RKO (cell line): ENCODE measurements at regions not wholly inside any gene's neighbourhood (a gene's known extent, or its start where the extent isn't known, plus 50 kb on each side); places are given as distances from the start of the nearest gene placed in this dataset.
A peak's percentile ranks its signal among the peaks of the same experiment; 100 is the strongest.

Source experiments
- DNase-seq: peaks from one replicate; pipeline ENCODE4 v3.0.0-alpha.2; 2016; ENCODE audit warnings: low spot score

GRCh38 chr13:72166102-72166650, 299.2 kb upstream of the DACH1 start:
- DNase-seq, result no peak

DNA sequence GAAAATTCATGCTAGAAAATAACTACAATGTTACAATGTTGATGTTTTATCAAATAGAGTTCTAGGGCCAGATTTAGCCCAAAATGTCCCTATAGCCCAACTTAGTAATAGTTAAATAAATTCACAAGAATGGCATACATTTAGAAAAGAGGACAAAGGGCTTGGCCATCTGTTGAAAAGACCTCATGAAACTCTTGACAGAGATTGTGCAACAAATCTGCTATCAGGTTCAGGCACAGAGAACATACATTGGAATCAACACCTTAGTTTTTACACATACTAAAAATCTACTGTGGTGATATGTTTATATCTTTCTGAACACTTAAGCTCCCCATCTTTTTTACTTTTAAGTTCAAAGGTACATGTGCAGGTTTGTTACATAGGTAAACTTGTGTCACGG, 298.3 kb upstream of the DACH1 start:
- no peak for DNase-seq

DNA sequence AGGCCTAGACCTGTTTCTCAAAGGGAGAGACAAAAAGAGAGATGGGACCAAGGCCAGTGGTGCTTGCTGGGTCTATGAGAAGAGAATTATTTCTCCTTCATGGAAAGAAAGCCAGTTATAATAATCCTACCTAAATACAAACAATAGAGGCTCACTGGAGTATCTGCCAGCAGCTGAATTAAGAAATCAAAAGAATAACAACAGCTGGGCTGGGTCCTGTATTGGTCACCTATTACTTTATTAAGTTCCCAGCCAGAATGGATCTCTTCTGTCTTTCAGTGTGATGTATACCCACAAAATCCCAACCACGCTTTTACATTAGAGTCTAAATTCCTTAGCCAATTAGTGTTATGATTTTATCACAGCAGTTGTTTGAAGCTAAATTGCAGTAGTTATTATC, 297.8 kb upstream of the DACH1 start:
- DNase-seq, result no peak

GRCh38 chr13:72163678-72164077, 296.7 kb upstream of the DACH1 start:
- DNase-seq, result peak; percentile 17

- DNase-seq, result no peak
Observed at GRCh38 chr13:72160977-72161376, 294.0 kb upstream of the DACH1 start.

DNA sequence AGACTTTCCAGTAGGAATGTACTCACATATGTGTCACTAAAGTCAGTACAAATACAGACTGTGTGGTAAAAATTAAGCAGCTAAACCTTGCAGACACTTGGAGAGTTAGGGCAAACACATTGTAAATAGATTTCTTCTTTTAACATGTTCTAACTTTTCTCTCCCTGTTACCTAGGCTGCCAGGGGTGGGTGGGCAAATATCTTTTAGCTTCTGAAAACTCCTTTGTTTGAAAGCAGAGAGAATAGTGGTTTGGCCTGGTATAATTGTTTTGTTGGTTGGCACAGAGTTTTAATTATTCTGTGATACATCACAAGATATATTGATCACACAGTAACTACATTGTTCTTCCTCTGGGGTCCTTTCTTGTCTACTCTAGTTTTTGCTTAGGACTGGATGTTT, 289.8 kb upstream of the DACH1 start:
- no peak for DNase-seq

- DNase-seq, result no peak
Observed at GRCh38 chr13:72153272-72153671, 286.3 kb upstream of the DACH1 start.

DNA sequence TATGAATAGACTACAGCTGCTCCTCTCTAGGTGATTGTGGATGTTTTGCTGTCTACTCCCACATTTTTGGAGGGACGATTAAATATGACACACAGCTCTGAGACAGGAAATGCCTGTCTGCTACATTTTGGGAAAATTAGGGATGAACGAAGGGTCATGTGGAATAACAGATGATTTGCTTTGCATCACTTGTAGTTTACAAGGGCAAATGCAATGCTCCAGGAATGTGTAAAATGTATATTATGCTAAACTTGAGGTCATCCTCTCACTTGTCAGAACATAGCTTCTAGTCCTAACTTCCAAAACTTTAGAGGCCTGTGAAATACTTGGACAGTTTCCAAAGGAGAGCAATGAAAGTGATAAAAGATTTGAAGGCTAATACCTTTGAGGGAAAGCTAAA, 284.2 kb upstream of the DACH1 start:
- no peak for DNase-seq

GRCh38 chr13:72150502-72150901, 283.5 kb upstream of the DACH1 start:
- DNase-seq, result no peak

GRCh38 chr13:72149701-72150100, 282.7 kb upstream of the DACH1 start:
- DNase-seq, result no peak

DNA sequence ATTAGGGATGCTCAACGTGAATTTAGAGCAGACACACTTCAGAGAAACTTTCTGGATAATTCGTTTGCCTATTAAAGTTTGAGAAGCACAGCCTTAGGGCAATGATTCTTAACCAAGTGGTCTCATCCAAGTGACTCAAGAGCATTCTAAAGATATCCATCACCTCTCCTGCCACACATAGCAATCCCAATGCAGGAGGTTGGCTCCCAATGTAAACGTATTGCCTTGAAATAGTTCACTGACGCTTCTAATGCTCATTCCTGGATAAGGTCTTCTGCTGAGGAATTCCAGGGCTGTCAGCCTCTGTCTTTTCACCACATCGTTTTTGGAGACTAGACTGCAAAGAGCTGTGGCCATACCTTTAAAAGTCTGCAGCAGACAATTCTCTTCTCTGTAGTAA, 279.8 kb upstream of the DACH1 start:
- no peak for DNase-seq

- DNase-seq, result no peak
Observed at GRCh38 chr13:72145383-72145782, 278.4 kb upstream of the DACH1 start.

DNA sequence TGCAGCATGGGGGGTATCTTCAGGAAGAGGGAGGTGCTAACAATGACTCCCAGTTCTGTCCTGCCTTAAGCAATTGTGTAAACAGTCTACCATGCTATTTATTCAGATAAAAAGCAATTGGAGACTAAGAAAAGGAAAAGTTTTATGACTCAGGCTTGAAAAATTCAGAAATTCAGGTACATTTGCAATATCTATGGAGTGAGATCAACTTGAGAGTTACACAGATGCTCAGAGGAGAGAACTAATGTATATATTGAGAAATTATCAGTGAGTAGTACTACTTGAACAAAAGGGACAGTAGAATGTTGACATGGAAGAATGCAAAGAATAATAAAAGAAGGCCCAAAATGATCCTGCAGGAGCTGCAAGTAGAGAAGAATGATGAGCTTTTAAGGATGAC, 277.6 kb upstream of the DACH1 start:
- DNase-seq, result no peak

- no peak for DNase-seq
Observed at GRCh38 chr13:72141855-72142519, 275.0 kb upstream of the DACH1 start.

DNA sequence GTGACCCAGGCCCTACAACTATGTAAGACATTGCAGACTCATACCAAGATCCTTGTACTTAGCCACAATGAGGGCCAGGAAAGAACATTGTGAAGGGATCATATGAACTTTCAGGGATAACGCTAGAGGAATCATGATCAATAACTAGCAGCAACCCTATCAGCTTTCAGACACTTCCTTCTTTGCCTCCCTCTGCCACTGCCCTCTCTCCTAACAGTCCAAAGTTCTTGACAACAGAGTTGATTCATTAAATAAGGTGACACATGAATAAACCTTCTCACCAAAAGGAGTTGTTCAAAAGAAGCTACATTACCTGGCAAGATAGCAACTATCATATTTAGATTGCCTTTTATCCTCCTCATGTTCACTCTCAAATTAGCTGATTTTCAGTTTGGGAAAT, 272.2 kb upstream of the DACH1 start:
- no peak for DNase-seq

DNA sequence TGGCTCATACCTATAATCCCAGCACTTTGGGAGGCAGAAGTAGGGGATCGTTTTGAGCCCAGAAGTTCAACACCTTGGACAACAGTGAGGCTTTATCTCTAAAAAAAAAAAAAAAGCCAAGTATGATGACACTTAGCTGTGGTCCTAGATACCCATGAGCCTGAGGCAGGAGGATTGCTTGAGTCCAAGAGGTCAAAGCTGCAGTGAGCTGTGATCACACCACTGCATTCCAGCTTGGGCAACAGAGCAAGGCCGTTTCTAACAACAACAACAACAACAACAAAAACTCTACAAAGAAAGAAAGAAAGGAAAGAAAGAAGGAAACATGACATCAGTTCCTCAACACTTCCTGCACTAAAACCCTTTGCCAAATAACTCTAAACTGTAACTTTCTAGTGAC, 265.1 kb upstream of the DACH1 start:
- no peak for DNase-seq

- no peak for DNase-seq
Observed at GRCh38 chr13:72129117-72129516, 262.1 kb upstream of the DACH1 start.

DNA sequence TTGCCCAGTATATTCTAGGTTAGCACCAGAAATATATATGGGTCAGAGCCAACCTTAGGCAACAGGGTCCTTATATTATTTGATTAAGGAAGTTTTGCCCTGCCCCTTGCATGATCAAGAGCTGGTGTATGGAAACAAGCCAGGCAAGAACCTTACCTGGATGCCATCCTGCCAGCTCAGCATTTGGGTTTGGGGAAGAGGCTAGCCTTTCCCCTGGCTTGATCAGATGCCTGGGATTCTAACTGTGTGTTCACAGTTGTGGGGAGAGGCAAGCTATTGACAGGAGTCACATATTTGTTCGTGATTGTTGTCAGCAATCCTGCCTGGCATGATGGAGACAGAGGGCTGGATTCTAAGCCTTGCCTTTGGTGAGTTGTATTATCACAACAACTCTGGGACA, 260.0 kb upstream of the DACH1 start:
- no peak for DNase-seq

DNA sequence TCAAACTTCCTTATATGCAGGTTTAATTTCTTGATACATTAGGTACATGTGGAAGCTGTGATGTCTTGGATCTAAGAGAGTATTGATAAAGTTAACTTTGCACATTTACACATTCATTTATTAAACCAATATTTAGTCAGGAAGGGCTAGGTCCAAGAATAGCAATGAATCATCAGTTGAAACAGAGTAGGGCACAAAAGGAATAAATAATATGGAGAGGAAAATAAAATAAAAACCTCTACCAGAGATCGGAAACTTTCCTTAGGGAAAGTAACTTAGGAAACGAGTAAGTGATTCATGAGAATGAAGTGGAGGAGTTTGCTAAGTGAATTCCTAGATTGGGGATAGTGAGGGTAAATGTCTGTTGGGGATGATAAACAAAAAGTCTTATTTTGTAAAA, 259.4 kb upstream of the DACH1 start:
- DNase-seq, result no peak

GRCh38 chr13:72125561-72125960, 258.6 kb upstream of the DACH1 start:
- DNase-seq, result no peak

DNA sequence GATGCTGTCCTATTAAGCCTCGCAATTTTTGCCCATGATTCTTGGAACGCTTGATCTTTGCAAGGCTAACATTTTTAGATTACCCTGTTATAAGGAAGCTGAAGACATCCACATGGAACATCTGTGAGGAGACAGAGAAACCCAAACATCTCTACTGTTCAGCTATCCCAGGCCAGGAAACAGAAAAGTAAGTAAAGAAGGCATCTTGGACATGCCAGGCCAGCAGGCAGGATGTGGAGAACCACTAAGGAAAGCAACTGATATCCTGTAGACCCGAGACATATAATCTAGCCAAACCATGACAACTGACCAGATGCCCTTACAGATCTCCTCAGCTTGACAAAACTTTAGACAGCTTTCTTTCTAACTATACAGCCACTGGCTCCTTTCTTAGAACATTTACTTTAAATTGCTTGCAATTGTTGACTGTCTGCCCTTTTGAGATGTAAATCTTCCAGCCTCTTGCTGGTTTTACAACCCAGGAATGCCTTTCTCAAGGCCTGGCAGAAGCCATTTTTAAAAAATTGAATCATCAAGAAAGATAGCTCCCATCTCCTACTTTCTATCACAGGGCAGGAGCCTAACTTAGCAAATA, 255.8 kb upstream of the DACH1 start:
- no peak for DNase-seq

DNA sequence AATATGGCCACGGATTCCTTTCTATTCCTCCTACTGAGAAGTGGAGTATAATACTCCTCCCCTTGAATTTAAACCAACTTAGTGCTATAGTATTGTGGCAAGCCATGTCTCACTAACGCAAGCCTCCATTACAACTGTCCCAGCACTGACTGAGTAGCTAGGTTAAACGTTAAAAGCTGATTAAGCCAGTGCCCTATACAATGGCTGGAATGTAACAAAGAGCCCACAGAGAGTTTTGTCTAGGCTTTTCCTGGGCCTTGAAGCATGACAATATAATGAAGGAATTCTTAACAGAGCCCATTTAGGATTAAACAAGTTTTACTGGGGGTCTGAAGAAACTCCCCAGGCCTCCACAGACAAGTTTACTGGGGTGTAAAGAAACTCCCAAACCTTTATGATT, 254.5 kb upstream of the DACH1 start:
- no peak for DNase-seq

DNA sequence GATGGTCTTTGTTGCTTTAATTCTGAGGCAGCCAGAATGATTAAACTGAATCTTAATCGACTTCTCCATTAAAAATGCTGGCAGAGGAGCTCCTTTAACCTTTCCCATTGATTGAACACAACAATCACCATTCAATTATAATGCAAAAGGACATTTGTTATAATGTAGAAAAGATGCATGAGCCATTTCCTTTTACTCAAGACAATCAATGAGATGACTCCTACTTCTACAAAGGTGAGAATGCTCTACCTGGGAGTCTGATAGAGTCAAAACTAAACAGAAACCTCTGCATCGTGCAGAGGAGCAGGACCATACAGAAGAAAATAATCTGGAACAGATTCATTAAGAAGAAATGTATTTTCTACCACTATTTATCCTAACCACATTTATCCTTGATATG, 253.6 kb upstream of the DACH1 start:
- no peak for DNase-seq

DNA sequence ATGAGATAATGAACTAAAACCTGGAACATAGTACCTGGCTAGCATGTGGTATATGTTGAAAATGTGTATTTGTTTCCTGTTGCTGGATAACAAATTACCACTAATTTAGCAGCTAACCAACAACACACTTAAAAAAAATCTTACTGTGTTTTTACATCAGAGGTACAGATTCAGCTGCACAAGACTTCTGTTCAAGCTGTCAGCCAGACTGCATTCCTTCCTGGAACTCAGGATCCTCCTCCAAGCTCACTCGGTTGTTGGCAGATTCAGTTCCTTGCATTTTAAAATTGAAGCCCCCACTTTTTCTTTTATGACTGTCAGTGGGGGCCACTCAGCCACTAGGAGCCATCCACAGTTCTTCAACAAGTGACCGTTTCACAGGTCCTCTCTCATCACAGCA, 246.9 kb upstream of the DACH1 start:
- no peak for DNase-seq
